Posterior vena cava (tissue), 2 donors: ENCODE measurements at regions not wholly inside any gene's neighbourhood (a gene's known extent, or its start where the extent isn't known, plus 50 kb on each side); places are given as distances from the start of the nearest gene placed in this dataset.
"Not testable (repeated sequence)": the region's sequence is repeated elsewhere in the genome, so short reads cannot be mapped to it uniquely, and the experiment has no call there.

Experiments used
- DNase-seq: peaks from one replicate; pipeline ENCODE4 v3.0.0-alpha.2; 2020; ENCODE audit warnings: low spot score
- intact Hi-C, 2 donors: fragments of 100-400 bp; cut with DNase I; formaldehyde crosslinking; loops; one replicate each; pipeline versions ENCODE4 v1.14.1 to v1.14.2; 2022 to 2023
- donor health status: DM: yes; HTN: yes; CAD: no.
- donor health status: DM: yes; HTN: yes; CAD: no.

DNA sequence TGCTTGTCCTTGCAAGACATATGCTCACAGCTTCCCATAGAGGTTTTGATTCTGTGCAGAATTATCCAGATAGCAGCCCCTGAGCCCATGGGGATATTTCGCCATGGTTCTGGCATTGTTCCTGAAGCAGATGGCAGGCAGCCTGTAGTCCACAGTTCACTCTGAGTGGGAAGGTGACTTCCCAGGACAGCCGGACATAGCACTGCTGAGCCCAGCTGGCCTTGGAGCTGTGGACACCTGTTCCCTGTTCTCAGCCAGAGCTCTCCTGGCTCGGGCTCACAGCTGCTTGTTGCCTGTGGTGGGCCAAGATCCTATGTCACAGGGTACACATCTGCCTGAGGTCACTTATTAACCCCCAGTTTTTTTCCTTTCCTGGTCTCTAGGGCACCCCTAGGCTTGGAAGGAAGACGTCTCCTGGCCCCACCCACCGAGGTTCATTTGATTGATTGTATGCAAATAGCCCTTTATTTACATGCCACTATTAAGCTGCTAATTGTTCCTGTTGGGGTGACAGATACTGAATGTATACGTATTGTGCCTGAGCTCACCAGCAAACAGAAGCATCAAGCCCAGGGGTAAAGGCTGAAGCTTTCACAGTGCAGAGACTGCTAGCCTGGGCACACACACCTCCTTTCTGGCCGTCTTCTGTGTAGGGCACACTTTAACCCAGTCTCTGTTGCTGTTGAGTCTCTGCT lies 96.6 kb upstream of the DMRT1 start:
- DNase-seq: no peak
- intact Hi-C loops: loop anchor here in 1 of 2 donors (5.0 kb wide), 1 partner anchor 33 kb away; no protein-coding TSS in a partner anchor

DNA sequence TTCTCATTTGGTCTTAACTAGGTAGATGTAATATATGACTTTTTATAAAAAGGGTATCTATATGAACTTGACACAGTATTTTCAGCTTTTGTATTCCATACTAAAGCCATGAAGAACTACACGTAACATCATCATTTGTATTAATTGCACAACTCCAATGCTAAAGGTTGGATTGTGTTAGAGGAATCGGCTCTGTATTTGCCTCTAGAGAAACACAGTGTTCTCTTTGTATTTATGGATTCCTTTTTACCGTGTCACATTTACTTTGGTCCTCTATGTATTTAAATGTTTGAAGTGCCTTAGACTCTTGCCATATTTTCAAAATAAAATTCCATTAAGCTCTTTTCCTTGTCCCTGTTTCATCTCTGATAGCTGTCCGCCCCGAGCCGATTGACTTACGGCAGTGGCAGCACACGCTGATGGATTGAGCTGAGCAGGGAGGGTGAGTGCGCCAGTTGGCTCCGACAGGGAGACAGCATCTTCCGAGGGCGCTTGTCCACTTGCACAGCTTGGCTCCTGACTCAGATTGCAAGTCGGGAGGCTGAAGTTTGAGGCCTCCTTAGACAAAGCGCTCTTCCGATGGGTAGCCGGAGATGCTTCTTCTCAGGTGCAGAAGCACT lies 95.6 kb upstream of the DMRT1 start:
- DNase-seq: no peak
- intact Hi-C loops: loop anchor here in 1 of 2 donors (5.0 kb wide), 1 partner anchor 34 kb away; no protein-coding TSS in a partner anchor

DNA sequence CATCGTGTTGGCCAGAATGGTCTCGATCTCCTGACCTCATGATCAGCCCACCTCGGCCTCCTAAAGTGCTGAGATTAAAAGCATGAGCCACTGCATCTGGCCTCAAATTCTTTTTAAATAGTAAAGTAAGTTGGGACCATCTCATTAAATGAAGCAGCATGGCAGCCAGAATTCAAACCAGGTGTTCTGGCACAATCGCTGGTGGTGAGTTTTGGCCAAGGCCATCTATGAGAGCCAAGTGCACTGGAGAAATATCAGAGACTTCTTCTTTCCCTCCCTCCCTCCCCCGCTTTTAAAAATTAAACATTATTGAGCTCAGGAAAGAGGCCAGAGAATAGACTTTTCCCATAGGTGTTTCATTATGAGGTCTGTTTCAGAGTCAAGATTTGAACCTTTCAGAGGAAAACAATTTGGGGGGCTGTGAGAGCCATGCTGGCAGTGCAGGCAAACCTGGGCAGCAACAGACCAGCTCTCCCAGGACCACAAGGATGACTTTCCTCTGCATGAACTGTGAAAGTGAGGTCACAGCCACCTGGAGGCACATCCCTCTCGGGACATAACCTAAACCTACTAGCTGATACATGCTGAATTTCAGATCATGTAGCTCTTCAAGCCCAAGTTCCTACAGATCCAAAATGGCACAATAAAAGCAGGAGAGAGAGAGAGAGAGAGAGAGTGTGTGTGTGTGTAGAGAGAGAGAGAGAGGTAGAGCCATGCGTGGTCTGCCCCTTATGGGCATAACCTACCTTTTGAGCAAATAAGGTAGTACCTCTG lies 94.6 kb upstream of the DMRT1 start:
- no peak for DNase-seq
- intact Hi-C loops: loop anchor here in 1 of 2 donors (5.0 kb wide), 1 partner anchor 35 kb away; no protein-coding TSS in a partner anchor

DNA sequence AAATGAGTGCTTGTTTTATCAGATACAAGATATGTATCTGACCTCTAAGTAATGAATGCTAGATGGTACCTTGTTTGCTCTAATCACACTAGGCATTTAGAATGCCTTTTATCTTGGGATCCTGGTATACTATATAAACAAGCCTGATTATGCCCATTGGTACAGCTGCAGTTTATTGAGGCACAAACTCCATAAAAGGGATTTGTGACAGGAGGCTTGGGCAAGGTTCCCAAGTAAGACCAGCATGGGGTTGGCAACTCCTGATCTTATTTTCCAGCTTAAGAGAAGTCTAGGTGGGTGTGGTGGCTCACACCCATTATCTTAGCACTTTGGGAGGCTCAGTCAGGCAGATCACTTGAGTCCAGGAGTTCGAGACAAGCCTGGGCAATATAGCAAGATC lies 93.9 kb upstream of the DMRT1 start:
- DNase-seq: no peak
- intact Hi-C loops: loop anchor here in 1 of 2 donors (5.0 kb wide), 1 partner anchor 35 kb away; no protein-coding TSS in a partner anchor

- intact Hi-C loops: loop anchor here in 1 of 2 donors (5.0 kb wide), 1 partner anchor 37 kb away; no protein-coding TSS in a partner anchor
These were observed 92.5 kb upstream of the DMRT1 start for GRCh38 chr9:748861-749497.

DNA sequence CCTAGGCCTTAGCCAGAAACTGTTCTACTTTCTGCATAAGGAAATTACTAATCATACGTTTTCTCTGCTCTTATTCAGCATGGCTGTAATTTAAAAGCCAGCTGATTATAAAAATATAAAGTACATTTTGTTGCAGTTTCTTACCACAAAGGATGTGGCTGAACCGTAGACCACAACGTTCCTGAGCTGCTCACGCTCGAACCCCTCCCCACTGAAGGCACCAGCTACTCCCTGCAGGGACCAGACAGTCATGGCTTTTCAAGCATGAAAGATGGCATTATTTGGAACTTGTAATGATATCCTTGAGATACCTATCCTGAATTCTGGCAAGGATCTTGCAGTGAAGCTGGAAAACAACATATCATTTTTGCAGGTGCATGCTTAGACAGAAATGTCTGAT lies 91.8 kb upstream of the DMRT1 start:
- DNase-seq: no peak
- intact Hi-C loops: loop anchor here in 1 of 2 donors (5.0 kb wide), 1 partner anchor 37 kb away; no protein-coding TSS in a partner anchor

More at GRCh38 chr9:748861-749497, 92.5 kb upstream of the DMRT1 start:
- DNase-seq: no peak

- intact Hi-C loops: no loop called here
- DNase-seq: no peak
These were observed 91.1 kb upstream of the DMRT1 start for GRCh38 chr9:750249-750967.

DNA sequence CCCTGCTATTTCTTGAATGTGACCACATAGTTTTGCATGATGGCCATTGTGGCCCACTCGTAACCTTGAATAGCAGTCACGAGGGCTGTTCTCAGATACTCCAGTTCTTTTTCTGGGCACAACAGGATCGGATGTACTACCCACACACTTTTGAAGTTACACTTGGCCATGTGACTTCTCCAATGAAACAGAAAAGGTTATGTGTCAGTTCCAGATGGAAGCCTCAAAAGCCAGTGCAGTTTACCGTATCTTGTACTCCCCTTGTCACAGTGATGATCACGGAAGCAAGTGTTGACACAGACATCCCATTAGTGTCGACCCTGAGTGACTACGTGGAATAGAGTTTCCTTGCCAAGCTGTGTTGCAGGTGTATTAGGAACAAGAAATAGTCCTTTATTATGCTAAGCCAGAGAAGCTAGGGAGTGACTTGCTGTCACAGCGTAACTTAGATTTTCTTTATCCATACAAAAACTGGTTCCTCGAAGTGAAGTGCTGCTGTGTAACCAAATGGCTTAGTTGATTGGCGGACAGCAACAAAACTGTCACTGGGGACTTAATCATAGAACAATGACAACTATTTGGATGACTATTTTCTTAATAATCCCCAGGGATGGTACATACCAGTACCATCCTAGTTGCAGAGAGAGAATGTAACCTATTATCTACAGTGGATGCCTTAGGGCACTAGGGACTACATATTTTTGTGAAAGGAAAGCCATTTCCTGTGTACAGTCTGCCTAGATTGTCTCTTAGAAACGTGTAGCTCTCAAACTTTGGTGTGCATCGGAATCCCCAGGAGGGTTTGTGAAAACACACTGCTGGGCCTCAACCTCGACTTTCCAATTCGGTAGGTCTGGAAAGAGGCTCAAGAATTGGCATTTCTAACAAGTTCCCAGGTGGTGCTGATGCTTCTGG lies 90.1 kb upstream of the DMRT1 start:
- no peak for DNase-seq
- intact Hi-C loops: no loop called here

DNA sequence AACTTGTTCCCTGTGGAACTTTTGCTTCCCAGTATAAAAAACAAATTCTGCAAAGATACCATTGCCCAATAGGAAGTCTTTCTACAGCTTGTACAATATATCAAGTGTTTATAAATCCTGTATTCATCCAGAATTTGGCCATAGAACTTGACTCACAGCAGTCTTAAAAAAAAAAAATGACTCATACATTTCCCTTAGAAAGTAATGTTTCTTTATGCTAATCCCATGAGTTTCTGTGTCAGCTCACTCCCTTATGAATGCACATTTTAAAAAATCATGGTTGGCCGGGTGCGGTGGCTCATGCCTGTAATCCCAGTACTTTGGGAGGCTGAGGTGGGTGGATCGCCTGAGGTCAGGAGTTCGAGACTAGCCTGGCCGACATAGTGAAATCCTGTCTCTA lies 89.3 kb upstream of the DMRT1 start:
- intact Hi-C loops: no loop called here
- DNase-seq: no peak

DNA sequence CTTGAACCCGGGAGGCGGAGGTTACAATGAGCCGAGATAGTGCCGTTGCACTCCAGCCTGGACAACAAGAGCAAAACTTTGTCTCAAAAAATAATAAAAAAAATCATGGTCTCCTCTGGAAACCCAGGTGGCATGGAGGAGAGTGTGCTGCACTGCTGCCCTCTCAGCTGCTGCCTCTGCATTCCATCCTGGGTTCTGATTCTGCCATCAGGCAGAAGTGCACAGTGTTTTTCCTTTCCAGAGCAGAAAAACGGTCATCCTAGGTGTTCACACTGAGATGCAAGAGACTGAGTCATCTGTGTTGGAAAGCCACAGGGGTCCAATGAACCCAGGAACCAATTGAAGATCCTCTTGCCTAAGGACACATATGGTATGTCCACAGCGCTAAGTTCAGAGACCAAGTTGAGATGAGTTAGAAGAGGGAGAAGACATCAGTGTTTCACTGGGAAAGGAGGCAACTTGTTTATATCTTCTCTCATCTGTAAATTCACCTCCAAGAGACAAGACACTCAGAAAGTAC lies 88.8 kb upstream of the DMRT1 start:
- no peak for DNase-seq
- intact Hi-C loops: no loop called here

DNA sequence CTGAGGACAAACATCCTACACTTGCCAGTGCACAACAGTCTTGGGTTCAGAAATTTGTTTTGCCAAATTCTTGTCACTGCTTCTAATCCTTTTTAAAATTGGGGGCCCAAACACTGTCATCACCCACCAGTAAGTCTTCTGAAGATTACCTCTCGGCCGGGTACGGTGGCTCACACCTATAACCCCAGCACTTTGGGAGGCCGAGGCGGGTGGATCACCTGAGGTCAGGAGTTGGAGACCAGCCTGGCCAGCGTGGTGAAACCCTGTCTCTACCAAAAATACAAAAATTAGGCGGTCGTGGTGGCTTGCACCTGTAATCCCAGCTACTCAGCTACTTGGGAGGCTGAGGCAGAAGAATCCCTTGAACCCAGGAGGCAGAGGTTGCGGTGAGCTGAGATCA lies 87.8 kb upstream of the DMRT1 start:
- DNase-seq, intact Hi-C loops: not testable (repeated sequence)

GRCh38 chr9:754150-754931 lies 87.2 kb upstream of the DMRT1 start:
- intact Hi-C loops: no loop called here
- DNase-seq: no peak

DNA sequence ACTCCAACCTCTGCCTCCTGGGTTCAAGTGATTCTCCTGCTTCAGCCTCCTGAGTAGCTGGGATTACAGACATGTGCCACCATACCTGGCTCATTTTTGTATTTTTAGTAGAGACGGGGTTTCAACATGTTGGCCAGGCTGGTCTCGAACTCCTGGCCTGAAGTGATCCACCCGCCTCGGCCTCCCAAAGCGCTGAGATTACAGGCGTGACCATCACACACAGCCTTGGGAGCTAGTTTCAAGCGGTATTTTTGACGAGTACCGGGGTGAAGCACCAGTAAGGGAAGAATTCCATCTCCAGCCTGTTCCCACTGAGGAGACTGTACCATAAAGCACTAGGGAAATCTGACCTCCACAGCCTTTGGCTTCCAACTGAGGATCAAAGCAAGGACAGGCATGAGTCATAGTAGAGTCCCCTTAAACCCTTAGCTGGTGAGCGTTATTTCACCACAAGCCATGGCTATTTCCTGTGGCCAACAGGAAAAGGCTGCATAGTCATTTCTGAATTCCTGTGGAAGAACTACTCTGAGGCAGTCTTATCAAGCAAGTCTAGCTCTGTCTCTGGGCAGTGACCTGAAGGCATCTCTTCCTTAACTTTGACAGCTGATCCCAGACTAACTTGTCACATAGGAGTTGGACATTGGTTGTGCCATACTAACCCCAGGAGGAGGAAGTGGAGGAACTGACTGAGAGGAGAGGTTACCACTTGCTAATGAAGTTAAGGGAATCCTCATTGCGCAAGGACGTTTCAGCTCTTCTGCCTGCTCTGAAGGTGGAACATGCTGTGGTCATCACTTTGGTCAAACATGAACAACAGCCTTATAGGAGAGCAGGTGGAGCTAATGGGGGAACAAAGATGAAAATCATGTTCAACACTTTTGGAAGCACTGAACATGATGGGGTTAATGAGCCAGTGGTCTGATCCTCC lies 85.8 kb upstream of the DMRT1 start:
- no peak for DNase-seq
- intact Hi-C loops: loop anchor here in 1 of 2 donors (5.0 kb wide), 1 partner anchor 138 kb away; no protein-coding TSS in a partner anchor

DNA sequence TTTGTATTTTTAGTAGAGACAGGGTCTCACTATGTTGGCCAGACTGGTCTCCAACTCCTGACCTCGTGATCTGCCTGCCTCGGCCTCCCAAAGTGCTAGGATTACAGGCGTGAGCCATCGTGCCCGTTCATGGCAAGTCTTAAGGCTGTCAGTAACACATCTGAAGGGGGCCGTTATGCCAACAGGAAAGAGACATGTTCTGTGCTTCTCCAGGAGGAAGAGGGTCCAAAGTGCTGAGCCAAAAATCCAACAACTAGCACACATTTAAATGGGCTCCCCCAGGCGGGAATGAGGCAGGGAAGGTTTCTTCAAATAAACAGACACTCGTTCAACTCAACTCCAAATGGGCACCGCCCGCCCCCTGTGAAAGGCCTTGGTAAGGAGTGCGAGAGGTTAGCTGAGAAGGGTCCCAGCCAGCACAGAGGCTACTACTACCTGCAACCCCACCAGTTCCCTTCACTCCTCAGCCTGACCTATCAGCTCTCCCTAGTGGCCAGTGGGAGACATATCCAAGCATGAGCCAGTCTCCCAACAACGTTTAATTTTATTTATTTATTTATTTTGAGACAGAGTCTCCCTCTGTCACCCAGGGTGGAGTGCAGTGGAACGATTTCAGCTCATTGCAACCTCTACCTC lies 84.1 kb upstream of the DMRT1 start:
- intact Hi-C loops: loop anchor here in 1 of 2 donors (5.0 kb wide), 1 partner anchor 140 kb away; no protein-coding TSS in a partner anchor
- DNase-seq: no peak

GRCh38 chr9:758146-758545 lies 83.4 kb upstream of the DMRT1 start:
- no peak for DNase-seq
- intact Hi-C loops: loop anchor here in 1 of 2 donors (5.0 kb wide), 1 partner anchor 141 kb away; no protein-coding TSS in a partner anchor
